SH-SY5Y (cell line): ENCODE measurements at regions not wholly inside any gene's neighbourhood (a gene's known extent, or its start where the extent isn't known, plus 50 kb on each side); places are given as distances from the start of the nearest gene placed in this dataset.

ENCODE experiments used
- GATA2 ChIP-seq: IDR thresholded peaks from 2 replicates; pipeline ENCODE4 v1.6.1; 2011; ENCODE audit warnings: mild to moderate bottlenecking, low read depth, low read length
- GATA3 ChIP-seq: IDR thresholded peaks from 2 replicates; pipeline ENCODE4 v1.6.1; 2011; ENCODE audit warnings: low read depth, mild to moderate bottlenecking, low read length, moderate library complexity

DNA sequence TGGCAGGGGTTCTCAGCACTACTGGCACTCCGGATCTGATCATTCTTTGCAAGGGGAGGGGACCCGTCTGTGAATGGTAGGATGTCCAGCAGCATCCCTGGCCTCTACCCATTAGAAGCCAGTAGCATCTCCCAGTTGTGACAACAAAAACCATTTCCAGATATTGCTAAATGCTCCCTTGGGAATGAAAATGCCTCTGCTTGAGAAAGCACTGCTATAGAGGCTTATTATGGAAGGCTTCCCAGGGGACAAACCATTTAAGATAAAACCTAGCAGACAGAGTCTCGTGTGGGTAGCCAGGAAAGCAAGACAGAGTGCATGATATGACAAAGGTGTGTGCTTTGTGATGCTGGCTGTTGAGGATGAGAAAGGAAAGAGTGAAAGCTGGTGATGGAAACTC is 273.7 kb downstream of the TMX3 start:
- TF ChIP-seq GATA2 (no peak), GATA3 (no peak)
